SK-N-MC (cell line): ENCODE measurements at regions not wholly inside any gene's neighbourhood (a gene's known extent, or its start where the extent isn't known, plus 50 kb on each side); places are given as distances from the start of the nearest gene placed in this dataset.

ENCODE experiments used
- EZH2 ChIP-seq: fragments of 200-600 bp; sonication (generic); IDR thresholded peaks from one replicate; pipeline ENCODE4 v1.6.1; 2017; ENCODE audit warnings: antibody characterized with exemption
- FOXP2 ChIP-seq: optimal IDR thresholded peaks from 2 replicates; pipeline ENCODE3; 2011; ENCODE audit warnings: mild to moderate bottlenecking, moderate library complexity; ENCODE audit not compliant: insufficient read depth; ENCODE audit errors: extremely low read length, control extremely low read depth
- POLR2AphosphoS5 ChIP-seq: IDR thresholded peaks from 2 replicates; pipeline ENCODE4 v1.6.1; 2012; ENCODE audit warnings: mild to moderate bottlenecking, low read depth, low read length, borderline replicate concordance

DNA sequence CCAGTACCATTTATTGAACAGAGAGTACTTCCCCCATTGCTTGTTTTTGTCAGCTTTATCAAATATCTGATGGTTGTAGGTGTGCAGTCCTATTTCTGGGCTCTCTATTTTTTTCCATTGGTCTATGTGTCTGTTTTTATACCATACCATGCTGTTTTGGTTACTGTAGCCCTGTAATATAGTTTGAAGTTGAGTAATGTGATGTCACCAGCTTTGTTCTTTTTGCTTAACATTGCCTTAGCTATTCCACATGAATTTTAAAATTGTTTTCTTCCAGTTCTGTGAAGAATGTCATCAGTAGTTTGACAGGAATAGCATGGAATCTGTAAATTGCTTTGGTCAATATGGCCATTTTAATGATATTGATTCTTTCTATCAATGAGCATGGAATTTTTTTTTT lies 140.5 kb upstream of the RHOBTB1 start:
- no peak for TF ChIP-seq POLR2AphosphoS5
- TF ChIP-seq EZH2: no peak
- TF ChIP-seq FOXP2: no peak
